Spleen (tissue), 11 donors: ENCODE measurements at regions not wholly inside any gene's neighbourhood (a gene's known extent, or its start where the extent isn't known, plus 50 kb on each side); places are given as distances from the start of the nearest gene placed in this dataset.

Source experiments
- DNase-seq: peaks from one replicate; pipeline ENCODE4 v3.0.0-alpha.2; 2020
- H3K27ac ChIP-seq, 8 donors: fragments of 200-600 bp; sonication (generic) in 7 of 8; 1 replicate in 4 of 8; 2 replicates in 4 of 8; pipeline versions ENCODE4 v1.5.0 to v1.8.0; 2016 to 2021; ENCODE audit warnings: inconsistent platforms in 4 of 8, mild to moderate bottlenecking in 4 of 8, moderate library complexity in 1 of 8
- H3K27me3 ChIP-seq, 7 donors: fragments of 200-600 bp; sonication (generic) in 6 of 7; replicated peaks in 1 of 7; 1 replicate in 4 of 7; 2 replicates in 3 of 7; pipeline versions ENCODE4 v1.5.0 to v1.8.0; 2016 to 2021; ENCODE audit warnings: inconsistent platforms in 3 of 7, mild to moderate bottlenecking in 1 of 7
- H3K36me3 ChIP-seq, 6 donors: fragments of 200-600 bp; sonication (generic) in 5 of 6; 1 replicate in 4 of 6; 2 replicates in 2 of 6; pipeline versions ENCODE4 v1.5.0 to v1.8.0; 2016 to 2021; ENCODE audit warnings: inconsistent platforms in 2 of 6
- H3K4me1 ChIP-seq, 6 donors: fragments of 200-600 bp; sonication (generic) in 5 of 6; 1 replicate in 3 of 6; 2 replicates in 3 of 6; pipeline versions ENCODE4 v1.5.0 to v1.8.0; 2016 to 2021; ENCODE audit warnings: inconsistent platforms in 3 of 6
- H3K4me3 ChIP-seq, 8 donors: fragments of 200-600 bp; sonication (generic) in 7 of 8; 1 replicate in 4 of 8; 2 replicates in 4 of 8; pipeline versions ENCODE4 v1.5.0 to v1.8.0; 2016 to 2021; ENCODE audit warnings: inconsistent platforms in 4 of 8, mild to moderate bottlenecking in 4 of 8, moderate library complexity in 2 of 8
- H3K9me3 ChIP-seq, 8 donors: fragments of 200-600 bp; sonication (generic) in 7 of 8; 1 replicate in 4 of 8; 2 replicates in 4 of 8; pipeline versions ENCODE4 v1.5.0 to v1.8.0; 2016 to 2021; ENCODE audit warnings: inconsistent platforms in 4 of 8
- POLR2A ChIP-seq, 3 donors: fragments of 450-650 bp; IDR thresholded peaks; one replicate each; pipeline ENCODE4 v1.5.1; 2017; ENCODE audit warnings: antibody characterized with exemption in 3 of 3, mild to moderate bottlenecking in 1 of 3
- POLR2AphosphoS5 ChIP-seq, 3 donors: sonication (generic); formaldehyde crosslinking; IDR thresholded peaks; one replicate each; pipeline ENCODE4 v1.5.1; 2017; ENCODE audit warnings: antibody characterized with exemption in 3 of 3
- WGBS, 5 donors: extraction: QIAGEN DNeasy Blood & Tissue Kit in 3 of 5; methylation state at CpG; one replicate each; pipeline versions ENCODE4 v1.1.5 to v1.1.7; 2013 to 2018; 5-methylcytosine and 5-hydroxymethylcytosine counted together
- intact Hi-C: fragments of 100-400 bp; cut with DNase I; formaldehyde crosslinking; loops from one replicate; pipeline ENCODE4 v1.15.0; 2023; ENCODE audit warnings: low total_unique reads
- TF ChIP-seq, protein P1 (sequence below), 11 experiments: fragments of 200-600 bp in 7 of 11; fragments of 450-650 bp in 4 of 11; sonication (generic) in 4 of 11; IDR thresholded peaks in 8 of 11; conservative IDR thresholded peaks in 3 of 11; 1 replicate in 7 of 11; 2 replicates in 4 of 11; pipeline versions ENCODE4 v1.4.0 to v1.8.0; 2016 to 2021; ENCODE audit warnings: antibody characterized with exemption in 11 of 11, inconsistent platforms in 4 of 11, mild to moderate bottlenecking in 1 of 11
- donor health status: healthy with polysubstance abuse.
- donor health status: DM: no; HTN: no; CAD: no; lungs with moderate emphysema.
- donor health status: DM: no; HTN: no; CAD: no.
- donor health status: Bipolar disorder and iron deficiency.
- donor health status: healthy.
- donor health status: DM: no; HTN: no; CAD: no.
- donor health status: DM: yes; HTN: yes; CAD: no.

DNA sequence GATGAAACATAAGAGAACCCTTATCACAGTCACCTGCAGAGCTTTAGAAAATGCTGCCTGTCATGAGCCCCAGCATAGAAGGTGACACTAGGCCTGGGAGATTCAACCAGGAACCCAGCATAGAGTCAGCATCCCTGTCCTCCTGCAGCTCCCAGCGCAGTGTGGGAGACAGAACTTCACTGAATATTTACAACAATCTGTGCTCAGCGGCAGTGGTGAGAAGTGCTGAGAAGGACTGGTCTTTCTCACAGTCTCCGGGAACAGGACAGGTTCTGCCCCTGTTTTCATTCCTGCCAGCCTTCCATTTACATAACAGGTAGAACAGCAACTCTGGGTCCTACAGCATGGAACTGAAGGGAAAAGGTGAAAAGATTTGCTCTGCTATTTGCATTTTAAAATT is 83.5 kb upstream of the GADD45A start:
- 87 to 96% (median 93%) methylated on average over 3 of the region's 3 CpGs for WGBS, 5 donors
- TF ChIP-seq POLR2A (IDR thresholded peaks at IDR 0.05) (no peak), POLR2AphosphoS5 (IDR thresholded peaks at IDR 0.05) (no peak)
- TF ChIP-seq, protein P1, sequence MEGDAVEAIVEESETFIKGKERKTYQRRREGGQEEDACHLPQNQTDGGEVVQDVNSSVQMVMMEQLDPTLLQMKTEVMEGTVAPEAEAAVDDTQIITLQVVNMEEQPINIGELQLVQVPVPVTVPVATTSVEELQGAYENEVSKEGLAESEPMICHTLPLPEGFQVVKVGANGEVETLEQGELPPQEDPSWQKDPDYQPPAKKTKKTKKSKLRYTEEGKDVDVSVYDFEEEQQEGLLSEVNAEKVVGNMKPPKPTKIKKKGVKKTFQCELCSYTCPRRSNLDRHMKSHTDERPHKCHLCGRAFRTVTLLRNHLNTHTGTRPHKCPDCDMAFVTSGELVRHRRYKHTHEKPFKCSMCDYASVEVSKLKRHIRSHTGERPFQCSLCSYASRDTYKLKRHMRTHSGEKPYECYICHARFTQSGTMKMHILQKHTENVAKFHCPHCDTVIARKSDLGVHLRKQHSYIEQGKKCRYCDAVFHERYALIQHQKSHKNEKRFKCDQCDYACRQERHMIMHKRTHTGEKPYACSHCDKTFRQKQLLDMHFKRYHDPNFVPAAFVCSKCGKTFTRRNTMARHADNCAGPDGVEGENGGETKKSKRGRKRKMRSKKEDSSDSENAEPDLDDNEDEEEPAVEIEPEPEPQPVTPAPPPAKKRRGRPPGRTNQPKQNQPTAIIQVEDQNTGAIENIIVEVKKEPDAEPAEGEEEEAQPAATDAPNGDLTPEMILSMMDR (IDR thresholded peaks at IDR 0.05 in 8 of 11, conservative IDR thresholded peaks at IDR 0.05 in 3 of 11): no peak
- intact Hi-C loops: no loop called here

DNA sequence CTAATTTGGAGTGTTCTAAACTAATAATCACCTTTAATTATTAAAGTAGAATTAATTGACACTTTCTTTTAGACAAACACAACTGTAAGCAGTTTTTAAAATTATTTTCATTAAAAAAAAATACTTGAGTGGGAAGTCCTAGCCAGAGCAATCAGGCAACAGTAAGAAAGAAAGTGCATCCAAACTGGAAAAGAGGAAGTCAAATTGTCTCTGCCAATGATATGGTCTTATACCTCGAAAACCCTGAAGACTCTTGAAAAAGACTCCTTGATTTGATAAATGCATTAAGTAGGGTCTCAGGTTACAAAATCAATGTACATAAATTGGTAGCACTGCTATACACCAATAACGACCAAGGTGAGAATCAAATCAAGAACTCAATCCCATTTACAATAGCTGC is 83.0 kb upstream of the GADD45A start:
- no peak for DNase-seq
- Histone ChIP-seq H3K27ac (no peak overlapping the region), H3K36me3 (no peaks in the 10 kb centered on the region), H3K27me3 (no peaks in the 10 kb centered on the region), H3K9me3 (peaks cover 0 to 7% (median 0%) of the 10 kb centered on the region in 8 donors), H3K4me3 (no peak overlapping the region), H3K4me1 (no peaks in the 10 kb centered on the region)
- TF ChIP-seq POLR2AphosphoS5 (IDR thresholded peaks at IDR 0.05) (no peak), POLR2A (IDR thresholded peaks at IDR 0.05) (no peak)
- TF ChIP-seq, protein P1 (IDR thresholded peaks at IDR 0.05 in 8 of 11, conservative IDR thresholded peaks at IDR 0.05 in 3 of 11): no peak
- intact Hi-C loops: no loop called here
- WGBS, 5 donors: 62 to 71% (median 68%) methylated on average over 2 of the region's 2 CpGs

More for the DNA sequence above, 83.5 kb upstream of the GADD45A start:
- DNase-seq: no peak
- no peak overlapping the region for H3K4me3 ChIP-seq
- H3K27me3 ChIP-seq: no peaks in the 10 kb centered on the region
- peaks cover 0 to 7% (median 0%) of the 10 kb centered on the region in 8 donors for H3K9me3 ChIP-seq
- H3K4me1 ChIP-seq: no peaks in the 10 kb centered on the region
- H3K27ac ChIP-seq: no peak overlapping the region
- H3K36me3 ChIP-seq: no peaks in the 10 kb centered on the region

DNA sequence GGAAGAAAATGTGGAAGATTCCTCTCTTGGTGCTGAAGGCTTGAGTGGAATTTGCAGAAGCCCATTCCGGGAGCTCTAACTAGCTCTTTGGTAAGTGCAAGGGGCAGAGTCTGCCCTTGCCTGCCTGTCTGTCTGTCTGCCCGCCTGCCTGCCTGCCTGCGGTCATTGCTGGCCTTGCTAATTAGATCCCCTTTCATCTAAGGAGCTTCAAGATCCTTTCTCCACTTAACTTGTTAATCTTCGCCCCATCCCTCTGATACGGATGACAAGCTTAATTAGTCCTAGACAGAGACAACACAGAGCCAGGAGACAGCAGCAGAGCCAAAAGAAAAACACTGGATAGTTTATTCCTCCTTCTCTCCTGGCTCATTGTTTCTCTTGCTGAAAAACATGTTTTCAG is 80.2 kb upstream of the GADD45A start:
- H3K27ac ChIP-seq: no peak overlapping the region
- no peaks in the 10 kb centered on the region for H3K27me3 ChIP-seq
- TF ChIP-seq POLR2A (IDR thresholded peaks at IDR 0.05): no peak
- TF ChIP-seq POLR2AphosphoS5 (IDR thresholded peaks at IDR 0.05): no peak
- TF ChIP-seq, protein P1 (IDR thresholded peaks at IDR 0.05 in 8 of 11, conservative IDR thresholded peaks at IDR 0.05 in 3 of 11): no peak
- no peaks in the 10 kb centered on the region for H3K4me1 ChIP-seq
- H3K4me3 ChIP-seq: no peak overlapping the region
- intact Hi-C loops: no loop called here
- DNase-seq: no peak
- no peaks in the 10 kb centered on the region for H3K36me3 ChIP-seq
- no peaks in the 10 kb centered on the region for H3K9me3 ChIP-seq
- WGBS, 5 donors: 88 to 94% (median 91%) methylated on average over 5 of the region's 5 CpGs

DNA sequence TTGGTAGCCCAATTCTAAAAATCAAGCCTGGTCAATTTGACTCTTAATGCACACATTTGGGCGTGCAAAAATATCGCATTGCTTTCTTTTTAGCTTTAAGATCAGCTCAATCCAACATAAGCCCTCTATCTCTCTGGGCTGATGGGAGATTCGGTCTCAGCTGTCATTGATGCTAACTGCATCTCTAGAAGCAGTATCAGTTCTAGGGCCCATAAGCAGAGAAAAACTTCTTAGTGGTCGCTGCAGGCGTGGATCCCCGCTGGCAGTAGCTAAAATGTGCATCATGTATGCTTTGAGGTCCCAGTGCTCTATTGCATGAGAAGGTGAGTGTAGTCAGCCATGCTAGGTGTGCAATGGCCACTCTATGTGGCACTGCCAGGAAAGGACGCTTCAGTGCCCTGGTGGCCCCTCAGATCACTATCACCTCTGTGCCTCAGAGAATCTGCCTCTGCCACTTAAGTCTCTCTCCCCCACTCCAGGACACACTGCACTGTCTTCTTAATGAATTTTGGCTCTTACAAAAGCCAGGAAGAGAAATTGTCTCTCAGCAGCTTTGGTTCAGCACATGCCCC is 79.7 kb upstream of the GADD45A start:
- no peak overlapping the region for H3K27ac ChIP-seq
- no peak for DNase-seq
- intact Hi-C loops: no loop called here
- H3K36me3 ChIP-seq: no peaks in the 10 kb centered on the region
- TF ChIP-seq POLR2A (IDR thresholded peaks at IDR 0.05) (no peak), POLR2AphosphoS5 (IDR thresholded peaks at IDR 0.05) (no peak)
- TF ChIP-seq, protein P1 (IDR thresholded peaks at IDR 0.05 in 8 of 11, conservative IDR thresholded peaks at IDR 0.05 in 3 of 11): no peak
- H3K9me3 ChIP-seq: no peaks in the 10 kb centered on the region
- no peaks in the 10 kb centered on the region for H3K27me3 ChIP-seq
- 90 to 93% (median 91%) methylated on average over 7 of the region's 7 CpGs for WGBS, 5 donors
- H3K4me1 ChIP-seq: no peaks in the 10 kb centered on the region
- no peak overlapping the region for H3K4me3 ChIP-seq
